Brain microvascular endothelial cell (primary cell): ENCODE measurements at regions not wholly inside any gene's neighbourhood (a gene's known extent, or its start where the extent isn't known, plus 50 kb on each side); places are given as distances from the start of the nearest gene placed in this dataset.

Experiments
- DNase-seq: peaks from one replicate; pipeline ENCODE4 v3.0.0-alpha.2; 2020
- H3K27ac ChIP-seq: fragments of 250-450 bp; sonication (Bioruptor Pico); 2 replicates; pipeline ENCODE4 v1.5.1; 2020; ENCODE audit warnings: mild to moderate bottlenecking, moderate library complexity
- H3K27me3 ChIP-seq: fragments of 250-450 bp; sonication (Bioruptor Pico); replicated peaks from 2 replicates; pipeline ENCODE4 v1.5.1; 2020; ENCODE audit warnings: mild to moderate bottlenecking
- H3K36me3 ChIP-seq: fragments of 250-450 bp; sonication (Bioruptor Pico); replicated peaks from 2 replicates; pipeline ENCODE4 v1.5.1; 2020; ENCODE audit warnings: mild to moderate bottlenecking
- H3K4me3 ChIP-seq: 2 replicates; pipeline ENCODE4 v1.5.1; 2011; ENCODE audit warnings: low read depth, mild to moderate bottlenecking, control low read depth, low read length, moderate library complexity
- in situ Hi-C: cut with HindIII; loops from 2 replicates; pipeline ENCODE4 v1.10.0; 2017; ENCODE audit warnings: low sequenced_read_pairs, low pct_ligation_motif_present
- TF ChIP-seq, protein P1 (sequence below): IDR thresholded peaks from 2 replicates; pipeline ENCODE4 v1.5.1; 2011; ENCODE audit warnings: low read depth, mild to moderate bottlenecking, moderate library complexity, low read length, control low read depth, inconsistent platforms; ENCODE audit errors: missing control alignments

- Histone ChIP-seq H3K36me3 (no peaks in the 10 kb centered on the region), H3K27ac (no peak overlapping the region), H3K27me3 (no peaks in the 10 kb centered on the region), H3K4me3 (no peak overlapping the region)
- no peak for DNase-seq
- TF ChIP-seq, protein P1, sequence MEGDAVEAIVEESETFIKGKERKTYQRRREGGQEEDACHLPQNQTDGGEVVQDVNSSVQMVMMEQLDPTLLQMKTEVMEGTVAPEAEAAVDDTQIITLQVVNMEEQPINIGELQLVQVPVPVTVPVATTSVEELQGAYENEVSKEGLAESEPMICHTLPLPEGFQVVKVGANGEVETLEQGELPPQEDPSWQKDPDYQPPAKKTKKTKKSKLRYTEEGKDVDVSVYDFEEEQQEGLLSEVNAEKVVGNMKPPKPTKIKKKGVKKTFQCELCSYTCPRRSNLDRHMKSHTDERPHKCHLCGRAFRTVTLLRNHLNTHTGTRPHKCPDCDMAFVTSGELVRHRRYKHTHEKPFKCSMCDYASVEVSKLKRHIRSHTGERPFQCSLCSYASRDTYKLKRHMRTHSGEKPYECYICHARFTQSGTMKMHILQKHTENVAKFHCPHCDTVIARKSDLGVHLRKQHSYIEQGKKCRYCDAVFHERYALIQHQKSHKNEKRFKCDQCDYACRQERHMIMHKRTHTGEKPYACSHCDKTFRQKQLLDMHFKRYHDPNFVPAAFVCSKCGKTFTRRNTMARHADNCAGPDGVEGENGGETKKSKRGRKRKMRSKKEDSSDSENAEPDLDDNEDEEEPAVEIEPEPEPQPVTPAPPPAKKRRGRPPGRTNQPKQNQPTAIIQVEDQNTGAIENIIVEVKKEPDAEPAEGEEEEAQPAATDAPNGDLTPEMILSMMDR = no peak
- in situ Hi-C loops = no loop called here
These were observed 77.1 kb upstream of the MBNL2 start for GRCh38 chr13:97145057-97145456.

GRCh38 chr13:97148894-97149293 is 73.2 kb upstream of the MBNL2 start:
- in situ Hi-C loops = no loop called here
- TF ChIP-seq, protein P1 = no peak
- Histone ChIP-seq H3K27ac (no peak overlapping the region), H3K36me3 (no peaks in the 10 kb centered on the region), H3K4me3 (no peak overlapping the region), H3K27me3 (no peaks in the 10 kb centered on the region)
- DNase-seq = no peak

GRCh38 chr13:97160421-97160820 is 61.7 kb upstream of the MBNL2 start:
- H3K27me3 ChIP-seq = no peaks in the 10 kb centered on the region
- H3K4me3 ChIP-seq = no peak overlapping the region
- no peaks in the 10 kb centered on the region for H3K36me3 ChIP-seq
- in situ Hi-C loops = no loop called here
- TF ChIP-seq, protein P1 = no peak
- H3K27ac ChIP-seq = no peak overlapping the region
- DNase-seq = no peak

DNA sequence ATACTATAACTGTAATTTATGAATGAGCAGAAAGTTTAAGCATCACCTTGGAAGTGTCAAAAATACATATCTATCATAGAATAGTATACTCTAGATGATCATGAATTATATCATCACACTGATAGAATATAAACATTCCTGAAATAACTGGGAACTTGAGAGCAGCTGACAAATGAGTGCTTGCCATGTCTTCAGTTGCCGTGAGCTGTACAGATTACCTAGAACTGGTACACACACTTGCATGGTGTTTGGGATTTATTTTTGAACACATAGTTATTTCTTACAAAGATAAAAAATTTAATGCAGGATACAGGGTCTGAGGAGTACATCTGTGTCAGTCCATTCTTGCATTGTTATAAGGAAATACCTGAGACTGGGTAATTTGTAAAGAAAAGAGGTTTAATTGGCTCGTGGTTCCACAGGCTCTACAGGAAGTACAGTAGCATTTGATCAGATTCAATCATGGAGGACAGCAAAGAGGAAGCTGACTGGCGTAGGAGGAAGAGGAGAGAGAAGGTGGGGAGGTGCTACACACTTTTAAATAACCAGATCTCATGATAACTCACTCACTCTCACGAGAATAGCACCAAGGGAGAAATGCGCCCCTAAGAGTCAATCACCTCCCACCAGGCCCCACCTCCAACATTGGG is 60.4 kb upstream of the MBNL2 start:
- Histone ChIP-seq H3K27me3 (no peaks in the 10 kb centered on the region), H3K27ac (no peak overlapping the region)
- TF ChIP-seq, protein P1 = no peak

DNA sequence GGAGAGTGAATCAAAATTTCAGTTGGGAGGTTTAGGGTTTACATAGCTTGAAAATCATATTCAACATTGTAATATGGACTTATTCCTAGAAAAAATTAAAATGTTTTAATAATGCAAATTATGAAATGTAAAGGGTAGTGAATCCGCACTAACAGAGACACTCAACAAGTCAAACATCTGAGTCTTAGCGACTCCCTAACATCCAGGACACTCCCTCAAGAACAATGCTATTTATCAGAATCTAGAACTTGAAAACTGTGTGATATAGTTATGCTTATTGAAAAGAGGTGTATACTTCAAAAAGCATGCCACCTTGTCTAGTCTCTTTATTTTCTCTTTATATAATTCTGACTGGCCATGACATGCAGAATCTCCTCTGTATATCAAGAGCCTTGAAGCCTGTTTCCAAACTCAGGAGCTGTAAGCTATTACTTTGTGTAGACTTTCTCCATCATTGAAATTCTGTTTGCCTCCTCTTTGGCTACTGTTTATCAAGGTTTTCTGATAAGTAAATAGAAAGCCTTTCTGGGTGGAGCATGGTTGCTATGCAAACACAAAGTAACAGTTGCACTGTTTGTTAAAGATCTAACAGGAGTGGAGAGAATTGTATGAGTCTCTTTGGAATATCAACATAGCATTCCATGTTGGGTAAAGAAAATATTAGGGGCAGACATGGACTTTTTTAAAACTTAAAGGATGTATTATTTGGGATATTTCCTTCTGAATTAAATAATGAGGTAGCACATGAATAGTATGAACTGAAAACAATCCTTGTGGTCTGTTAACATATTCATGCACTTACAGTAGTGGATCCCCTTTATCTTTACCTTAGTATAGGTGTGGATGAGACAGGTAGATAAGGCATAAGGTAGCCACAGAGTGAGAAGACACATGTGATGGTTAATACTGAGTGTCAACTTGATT is 56.4 kb upstream of the MBNL2 start:
- H3K27ac ChIP-seq = no peak overlapping the region
- TF ChIP-seq, protein P1 = no peak
- H3K4me3 ChIP-seq = no peak overlapping the region
- no peaks in the 10 kb centered on the region for H3K36me3 ChIP-seq
- in situ Hi-C loops = no loop called here
- H3K27me3 ChIP-seq = no peaks in the 10 kb centered on the region
- DNase-seq = no peak

More for the DNA sequence above, 60.4 kb upstream of the MBNL2 start:
- no peak for DNase-seq
- Histone ChIP-seq H3K36me3 (no peaks in the 10 kb centered on the region), H3K4me3 (no peak overlapping the region)
- in situ Hi-C loops = no loop called here
